ENCODE measurements at regions not wholly inside any gene's neighbourhood (a gene's known extent, or its start where the extent isn't known, plus 50 kb on each side); places are given as distances from the start of the nearest gene placed in this dataset.

- TF ChIP-seq ZNF384 (IDR thresholded peaks at IDR 0.05) = no peak
- no peak for TF ChIP-seq TARDBP (IDR thresholded peaks at IDR 0.05)
- TF ChIP-seq L3MBTL2 (conservative IDR thresholded peaks at IDR 0.05) = no peak
- TF ChIP-seq FOXM1 (IDR thresholded peaks at IDR 0.05; ENCODE audit: borderline replicate concordance) = no peak
- no peak for TF ChIP-seq SP1 (IDR thresholded peaks at IDR 0.05)
- no peak for TF ChIP-seq PKNOX1 (IDR thresholded peaks at IDR 0.05)
- TF ChIP-seq FOXK2 (IDR thresholded peaks at IDR 0.05) = no peak
- no peak for TF ChIP-seq SUZ12 (IDR thresholded peaks at IDR 0.05)
- TF ChIP-seq NFRKB (IDR thresholded peaks at IDR 0.05) = no peak
- no peak for TF ChIP-seq HDGF (IDR thresholded peaks at IDR 0.05; ENCODE audit: borderline replicate concordance)
- TF ChIP-seq CTBP1 (IDR thresholded peaks at IDR 0.05; ENCODE audit: borderline replicate concordance) = no peak
- POLR2A ChIA-PET = no interaction called here
- CTCF ChIA-PET = no interaction called here
- no peak for DNase-seq (ENCODE audit: extremely low spot score)
Observed at GRCh38 chr10:42491801-42492200, 146.6 kb downstream of the ZNF33B start.

GRCh38 chr10:42491001-42491592, 147.3 kb downstream of the ZNF33B start:
- ChIA-PET POLR2A (no interaction called here), CTCF (no interaction called here)
- TF ChIP-seq SP1 (IDR thresholded peaks at IDR 0.05) (no peak), FOXA1 (IDR thresholded peaks at IDR 0.05) (no peak), LEF1 (IDR thresholded peaks at IDR 0.05; ENCODE audit: borderline replicate concordance) (no peak), HDGF (IDR thresholded peaks at IDR 0.05; ENCODE audit: borderline replicate concordance) (no peak), ARNT (IDR thresholded peaks at IDR 0.05) (no peak), FOXM1 (IDR thresholded peaks at IDR 0.05; ENCODE audit: borderline replicate concordance) (no peak), SUZ12 (IDR thresholded peaks at IDR 0.05) (no peak), BHLHE40 (IDR thresholded peaks at IDR 0.05; ENCODE audit: borderline replicate concordance) (no peak), ELF4 (IDR thresholded peaks at IDR 0.05) (no peak)
- no peak for DNase-seq (ENCODE audit: extremely low spot score)

- POLR2A ChIA-PET = no interaction called here
- no peak for DNase-seq (ENCODE audit: extremely low spot score)
Observed at GRCh38 chr10:42490368-42490767, 148.0 kb downstream of the ZNF33B start.

GRCh38 chr10:42488416-42488815, 150.0 kb downstream of the ZNF33B start:
- no peak for DNase-seq (ENCODE audit: extremely low spot score)
- ChIA-PET POLR2A (no interaction called here), CTCF (no interaction called here)
- TF ChIP-seq BHLHE40 (IDR thresholded peaks at IDR 0.05; ENCODE audit: borderline replicate concordance) (no peak), FOXM1 (IDR thresholded peaks at IDR 0.05; ENCODE audit: borderline replicate concordance) (no peak), CTBP1 (IDR thresholded peaks at IDR 0.05; ENCODE audit: borderline replicate concordance) (no peak)

More at GRCh38 chr10:42490368-42490767, 148.0 kb downstream of the ZNF33B start:
- TF ChIP-seq PKNOX1 (IDR thresholded peaks at IDR 0.05) (no peak), ZNF384 (IDR thresholded peaks at IDR 0.05) (no peak), FOXA1 (IDR thresholded peaks at IDR 0.05) (no peak), FOXK2 (IDR thresholded peaks at IDR 0.05) (no peak), CTBP1 (IDR thresholded peaks at IDR 0.05; ENCODE audit: borderline replicate concordance) (no peak), ARNT (IDR thresholded peaks at IDR 0.05) (no peak), NFRKB (IDR thresholded peaks at IDR 0.05) (no peak), HDGF (IDR thresholded peaks at IDR 0.05; ENCODE audit: borderline replicate concordance) (no peak), L3MBTL2 (conservative IDR thresholded peaks at IDR 0.05) (no peak), TARDBP (IDR thresholded peaks at IDR 0.05) (no peak), LEF1 (IDR thresholded peaks at IDR 0.05; ENCODE audit: borderline replicate concordance) (no peak), SP1 (IDR thresholded peaks at IDR 0.05) (no peak), SUZ12 (IDR thresholded peaks at IDR 0.05) (no peak), FOXM1 (IDR thresholded peaks at IDR 0.05; ENCODE audit: borderline replicate concordance) (no peak), ELF4 (IDR thresholded peaks at IDR 0.05) (no peak), BHLHE40 (IDR thresholded peaks at IDR 0.05; ENCODE audit: borderline replicate concordance) (no peak)
- CTCF ChIA-PET = no interaction called here

- no peak for TF ChIP-seq BHLHE40 (IDR thresholded peaks at IDR 0.05; ENCODE audit: borderline replicate concordance)
- TF ChIP-seq CTBP1 (IDR thresholded peaks at IDR 0.05; ENCODE audit: borderline replicate concordance) = no peak
- TF ChIP-seq ARNT (IDR thresholded peaks at IDR 0.05) = no peak
- no peak for TF ChIP-seq L3MBTL2 (conservative IDR thresholded peaks at IDR 0.05)
- no peak for TF ChIP-seq FOXK2 (IDR thresholded peaks at IDR 0.05)
- DNase-seq (ENCODE audit: extremely low spot score) = no peak
- ChIA-PET CTCF (no interaction called here), POLR2A (no interaction called here)
Observed at GRCh38 chr10:42482411-42482810, 156.0 kb downstream of the ZNF33B start.

- TF ChIP-seq SP1 (IDR thresholded peaks at IDR 0.05) (no peak), NFRKB (IDR thresholded peaks at IDR 0.05) (no peak), L3MBTL2 (conservative IDR thresholded peaks at IDR 0.05) (no peak), PKNOX1 (IDR thresholded peaks at IDR 0.05) (no peak), ELF4 (IDR thresholded peaks at IDR 0.05) (no peak), CTBP1 (IDR thresholded peaks at IDR 0.05; ENCODE audit: borderline replicate concordance) (no peak), FOXK2 (IDR thresholded peaks at IDR 0.05) (no peak), BHLHE40 (IDR thresholded peaks at IDR 0.05; ENCODE audit: borderline replicate concordance) (no peak), FOXM1 (IDR thresholded peaks at IDR 0.05; ENCODE audit: borderline replicate concordance) (no peak), ZNF384 (IDR thresholded peaks at IDR 0.05) (no peak), LEF1 (IDR thresholded peaks at IDR 0.05; ENCODE audit: borderline replicate concordance) (no peak)
- no peak for DNase-seq (ENCODE audit: extremely low spot score)
- CTCF ChIA-PET = no interaction called here
- POLR2A ChIA-PET = no interaction called here
Observed at GRCh38 chr10:42479057-42479456, 159.3 kb downstream of the ZNF33B start.
